HG03342 (cell line): ENCODE measurements at regions not wholly inside any gene's neighbourhood (a gene's known extent, or its start where the extent isn't known, plus 50 kb on each side); places are given as distances from the start of the nearest gene placed in this dataset.

Experiments used
- ATAC-seq: cut with Tn5 transposase; IDR thresholded peaks from one replicate; pipeline ENCODE4 v1.9.1; 2021; ENCODE audit warnings: mild to moderate bottlenecking, moderate library complexity; ENCODE audit not compliant: unreplicated experiment

DNA sequence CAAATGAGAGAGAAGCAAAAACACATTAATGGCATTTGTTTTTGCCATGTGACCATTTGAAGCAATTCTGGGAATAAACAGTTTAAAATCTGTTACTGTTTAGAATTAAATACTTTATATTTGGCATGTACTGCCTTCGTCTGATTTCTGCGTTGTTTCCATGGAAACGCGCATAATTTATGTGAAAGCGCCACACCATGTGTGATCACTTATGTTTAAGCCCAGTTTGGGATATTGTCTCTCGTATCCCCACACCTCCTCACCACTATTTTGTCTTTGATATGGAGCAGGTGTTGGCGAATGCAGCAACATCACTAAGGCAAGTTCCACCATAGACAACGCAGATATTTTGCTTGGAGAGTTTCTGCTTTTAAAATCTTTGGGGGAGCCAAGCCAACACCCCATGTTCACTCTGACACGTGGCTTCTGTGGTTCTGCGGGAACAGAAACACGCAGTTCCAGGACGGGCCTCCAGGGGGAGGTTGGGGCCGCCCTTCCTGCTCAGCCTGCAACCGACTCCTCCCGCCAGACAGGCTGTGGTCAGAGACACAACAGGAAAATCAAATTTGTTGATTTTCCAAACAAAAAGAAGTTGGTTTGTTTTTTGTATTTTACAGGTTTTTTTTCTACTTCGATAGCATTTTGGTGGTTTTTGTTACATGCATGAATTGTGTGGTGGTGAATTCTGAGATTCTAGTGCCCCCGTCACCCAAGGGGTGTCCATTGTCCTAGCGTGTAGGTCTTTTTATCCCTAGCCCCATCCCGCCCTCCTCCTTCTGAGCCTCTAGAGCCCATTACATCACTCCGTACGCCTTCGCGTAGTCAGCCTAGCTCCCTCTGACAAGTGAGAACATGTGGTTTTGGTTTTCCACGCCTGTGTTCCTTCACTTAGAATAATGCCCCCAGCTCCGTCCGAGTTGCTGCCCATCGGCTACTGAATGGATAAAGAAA lies 101.9 kb upstream of the SFSWAP start:
- ATAC-seq = no peak

DNA sequence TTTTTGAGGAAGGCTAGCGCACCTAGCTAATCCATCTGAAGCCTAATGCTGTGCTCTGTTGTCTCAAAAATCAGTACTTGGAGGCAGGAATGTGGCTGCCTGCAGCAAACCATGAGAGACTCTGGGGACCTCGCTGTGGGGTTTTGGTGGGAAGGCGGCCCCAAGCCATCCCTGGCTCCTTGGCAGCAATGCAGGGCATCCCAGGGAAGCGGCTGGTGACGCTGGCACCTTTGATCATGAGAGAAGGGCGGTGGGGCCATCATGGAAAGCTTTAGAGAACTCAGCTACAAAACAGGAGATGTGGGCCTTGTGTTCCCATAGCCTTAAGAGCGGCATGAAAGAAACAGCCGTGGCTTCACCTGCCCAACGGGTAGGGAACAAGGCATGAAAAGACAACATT lies 101.1 kb upstream of the SFSWAP start:
- ATAC-seq = no peak

DNA sequence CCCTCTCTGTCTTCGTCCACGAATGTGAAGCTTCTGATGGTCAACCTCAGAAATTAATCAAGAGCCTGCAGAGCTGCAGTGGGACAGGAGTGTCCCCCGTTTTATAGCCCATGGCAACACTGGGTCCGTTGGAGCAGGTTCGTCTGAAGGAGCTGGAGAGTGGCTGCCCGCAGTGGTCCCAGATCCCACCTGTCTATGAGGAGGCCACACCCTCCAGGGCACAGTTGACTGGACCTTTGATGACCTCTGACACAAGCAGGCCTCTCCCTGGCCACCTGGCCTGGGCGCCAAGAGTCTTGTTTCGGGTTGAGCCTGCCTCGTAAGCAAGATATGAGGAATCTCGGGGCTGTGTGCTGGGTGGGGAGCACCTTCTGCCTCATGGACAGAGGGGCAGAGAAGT lies 100.7 kb upstream of the SFSWAP start:
- ATAC-seq = no peak

DNA sequence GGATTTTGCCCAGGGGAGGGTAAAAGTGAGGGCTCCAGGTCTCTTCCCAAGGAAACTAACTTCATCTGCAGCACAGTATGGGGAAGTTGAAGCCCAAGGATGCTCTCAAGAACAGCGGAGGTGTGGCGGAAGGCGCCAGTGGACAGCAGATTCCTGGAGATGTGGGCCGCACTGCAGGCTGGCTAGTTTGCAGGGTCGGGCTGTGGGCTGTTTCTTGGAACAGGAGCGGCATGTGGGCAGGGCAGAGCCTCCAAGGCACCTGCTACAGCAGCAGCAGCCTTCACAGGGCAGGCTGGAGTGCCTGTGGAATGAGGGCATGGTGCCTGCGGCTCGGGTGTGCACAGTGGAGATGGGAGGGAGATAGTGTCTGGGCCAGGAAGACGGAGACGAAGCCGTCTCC lies 100.0 kb upstream of the SFSWAP start:
- ATAC-seq = no peak

DNA sequence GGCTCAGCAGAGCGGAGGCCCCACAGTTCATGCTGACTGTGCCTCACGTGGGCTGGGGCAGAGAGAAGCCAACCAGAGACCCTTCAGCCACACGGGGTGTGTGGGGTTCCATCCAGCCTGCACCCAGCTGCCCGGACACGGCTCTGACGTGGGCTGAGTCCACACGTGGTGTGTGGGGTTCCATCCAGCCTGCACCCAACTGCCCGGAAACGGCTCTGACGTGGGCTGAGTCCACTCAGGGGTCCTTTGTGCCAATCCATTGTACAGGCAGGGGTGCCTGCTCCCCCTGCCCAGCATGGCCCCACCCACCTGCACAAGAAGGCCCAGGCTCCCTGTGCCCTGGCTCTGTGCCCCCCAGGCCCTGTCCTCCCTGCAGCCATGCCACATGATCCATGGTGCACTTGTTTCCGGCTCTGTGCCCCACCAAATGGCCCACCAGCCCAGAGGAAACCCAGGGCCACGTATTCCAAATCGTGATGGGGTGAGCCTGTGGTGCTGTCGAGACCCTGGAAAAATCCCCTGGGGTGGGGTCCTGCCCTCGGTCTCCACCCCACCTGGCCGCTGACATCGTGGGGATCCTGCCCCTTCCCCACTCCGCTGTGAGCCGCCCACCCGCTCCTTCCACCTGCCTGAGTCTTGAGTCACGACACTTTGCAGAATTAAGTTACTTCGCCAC lies 99.3 kb upstream of the SFSWAP start:
- ATAC-seq = no peak

DNA sequence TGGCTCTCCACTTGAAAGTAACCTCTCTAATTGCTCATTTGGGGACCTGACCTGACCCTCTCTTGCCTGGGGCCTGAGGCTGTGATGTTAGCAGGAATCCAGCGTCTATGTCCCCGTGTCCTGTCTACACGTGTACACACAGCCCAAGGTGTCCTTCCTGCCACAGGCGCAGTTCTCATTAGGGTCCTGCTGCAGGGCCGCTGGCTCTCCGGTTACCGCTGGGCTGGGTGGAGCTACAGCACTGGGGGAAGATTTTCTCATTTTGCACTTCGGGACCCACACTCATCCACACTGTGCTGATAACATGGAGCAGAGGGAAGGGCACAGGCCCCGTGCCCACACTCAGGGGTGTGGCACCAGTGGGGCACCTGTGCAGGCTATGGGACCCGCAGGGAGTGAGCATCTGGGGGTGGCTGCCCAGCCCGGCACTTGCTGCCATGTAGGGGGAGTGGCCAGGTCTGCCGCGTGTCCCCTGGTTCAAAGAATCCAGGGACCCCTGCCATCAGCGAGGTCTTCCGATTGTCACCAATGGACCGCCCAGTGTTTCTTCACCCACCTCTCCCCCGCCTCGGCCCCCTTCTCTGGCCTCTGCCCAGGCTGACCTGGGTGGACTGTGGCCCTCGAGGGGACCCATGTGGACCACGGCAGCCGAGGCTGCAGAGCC lies 98.7 kb upstream of the SFSWAP start:
- no peak for ATAC-seq

DNA sequence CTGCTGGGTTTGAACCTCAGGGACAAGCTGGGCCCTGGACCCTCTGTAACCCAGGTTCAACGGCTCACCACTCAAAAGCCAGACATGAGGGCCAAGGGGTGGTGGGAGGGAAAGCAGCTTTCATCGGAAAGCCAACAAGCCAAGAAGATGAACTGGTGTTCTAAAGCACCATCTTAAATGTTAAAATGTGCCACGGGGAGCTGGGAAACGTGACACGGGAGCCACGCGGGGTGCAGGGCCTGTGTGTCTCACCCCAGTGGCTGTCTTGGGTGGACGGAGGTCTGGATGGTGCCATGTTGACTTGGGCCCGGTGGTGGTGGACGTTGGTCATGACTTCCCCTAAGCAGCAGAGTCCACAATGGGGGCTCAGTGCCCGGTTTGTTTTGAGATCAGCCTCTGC lies 97.7 kb upstream of the SFSWAP start:
- ATAC-seq = no peak

DNA sequence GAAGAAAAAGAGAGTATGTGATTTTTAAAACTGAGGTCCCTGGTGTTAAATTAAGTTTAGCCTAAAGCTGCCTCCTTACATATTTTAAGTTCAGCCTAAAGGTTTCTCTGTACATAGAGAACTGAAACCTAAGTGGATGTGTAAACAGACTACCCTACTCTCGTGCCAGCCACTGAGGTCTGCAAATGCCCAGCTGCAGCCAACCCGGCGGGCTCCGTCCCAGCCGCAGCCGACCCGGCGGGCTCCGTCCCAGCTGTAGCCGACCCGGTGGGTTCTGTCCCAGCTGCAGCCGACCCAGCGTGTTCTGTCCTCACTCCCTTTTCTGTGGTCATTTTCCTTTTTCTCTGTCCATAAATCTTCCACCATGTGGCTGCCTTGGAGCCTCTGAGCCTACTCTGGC lies 97.2 kb upstream of the SFSWAP start:
- ATAC-seq = no peak

DNA sequence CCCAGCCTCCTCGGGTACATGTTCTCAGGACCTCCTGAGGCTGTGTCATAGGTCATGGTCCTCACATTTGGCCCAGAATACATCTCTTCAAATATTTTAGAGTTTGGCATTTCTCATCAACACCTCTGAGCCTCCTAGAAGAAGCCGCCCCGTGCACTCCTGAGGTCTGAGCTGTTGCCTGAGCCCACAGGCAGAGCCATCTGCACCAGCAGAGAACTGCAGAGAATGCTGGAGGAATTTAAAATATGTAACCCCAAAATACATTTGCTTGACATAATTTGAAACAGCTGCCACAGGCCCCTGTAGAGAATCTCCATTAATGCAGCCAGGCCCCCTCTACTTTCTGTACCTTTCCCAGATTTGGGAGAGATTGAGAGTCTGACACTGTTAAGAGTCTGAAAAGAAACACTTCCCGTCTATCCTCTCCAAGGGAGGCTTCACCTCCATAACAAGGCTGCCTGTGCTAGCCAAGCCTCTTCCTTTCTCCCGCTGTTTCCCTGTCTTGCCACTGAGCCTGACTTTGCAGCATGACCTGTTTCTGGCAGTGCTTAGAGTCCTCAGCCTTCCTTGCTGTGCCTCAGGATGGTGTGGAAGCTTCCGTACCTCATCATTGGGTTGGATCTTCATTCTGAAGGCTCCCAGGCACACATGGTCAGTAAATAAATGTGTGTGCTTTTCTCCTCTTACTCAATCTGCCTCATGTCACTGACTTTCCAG lies 95.4 kb upstream of the SFSWAP start:
- ATAC-seq = no peak

DNA sequence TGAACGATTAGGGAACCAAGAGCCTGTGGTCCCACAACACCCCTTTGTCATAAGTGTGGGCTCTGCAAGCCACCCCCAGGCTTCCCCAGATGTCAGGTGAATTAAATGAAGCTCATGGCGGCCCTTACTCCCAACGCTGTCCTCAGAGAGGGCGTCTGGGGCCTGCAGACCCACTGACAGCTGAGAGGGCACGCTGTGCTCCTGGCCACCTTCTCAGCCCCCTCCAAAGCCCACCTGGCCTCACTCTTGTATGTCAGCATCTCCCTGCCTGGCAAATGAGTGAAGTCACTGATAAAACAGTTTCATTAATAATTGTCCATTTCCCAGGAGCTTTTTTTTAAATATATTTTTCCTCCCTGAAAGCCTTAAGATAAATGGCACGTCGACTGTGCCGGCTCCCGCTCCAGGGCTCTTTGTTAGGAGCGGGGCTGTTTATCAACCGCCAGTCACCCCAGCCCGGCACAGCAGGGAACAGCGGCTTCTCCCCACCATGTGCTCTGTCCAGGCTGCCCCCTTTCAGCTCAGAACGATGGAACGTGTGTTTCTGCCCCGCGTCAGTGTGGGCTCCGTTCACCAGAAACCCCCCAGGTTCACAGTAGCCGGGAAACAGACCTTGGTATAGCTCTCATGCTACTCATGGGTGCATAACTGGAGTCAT lies 94.7 kb upstream of the SFSWAP start:
- ATAC-seq = no peak

DNA sequence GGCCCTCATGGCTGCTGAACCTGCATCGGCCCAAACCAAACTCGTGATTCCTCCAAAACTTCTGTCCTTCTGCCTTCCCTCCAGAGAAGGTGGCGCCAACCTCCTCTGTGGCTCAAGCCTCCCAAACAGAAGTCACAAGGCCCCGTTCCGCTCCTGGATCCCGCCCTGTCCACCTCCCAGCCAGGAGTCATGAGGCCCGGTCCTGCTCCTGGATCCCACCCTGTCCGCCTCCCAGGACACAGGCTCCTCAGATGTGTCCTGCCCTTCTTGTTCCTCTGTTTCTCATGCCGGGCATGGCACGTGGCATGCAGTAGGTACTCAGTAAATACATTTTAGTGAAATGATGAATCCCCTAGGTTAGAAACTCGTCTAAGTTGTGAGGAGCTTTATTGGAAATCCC lies 94.2 kb upstream of the SFSWAP start:
- no peak for ATAC-seq

DNA sequence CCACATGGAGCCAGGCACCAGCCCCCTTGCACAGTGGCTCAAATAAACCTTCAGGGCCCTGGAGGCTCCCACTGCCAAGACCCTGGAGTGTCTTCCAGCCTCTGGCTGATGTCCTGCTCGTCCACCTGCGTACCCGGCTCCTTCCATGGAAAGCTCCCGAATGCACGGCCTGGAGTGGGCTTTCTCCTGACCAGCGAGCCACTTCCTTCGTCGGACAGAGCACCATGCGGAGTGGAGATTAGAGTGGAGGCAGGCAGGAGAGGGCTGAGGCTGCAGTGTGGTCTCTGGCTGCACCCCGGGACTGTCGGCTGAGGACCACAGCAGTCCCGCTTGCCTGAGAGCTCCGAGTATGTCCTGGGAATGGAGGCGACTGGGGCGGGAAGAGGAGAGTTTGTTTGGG lies 93.7 kb upstream of the SFSWAP start:
- no peak for ATAC-seq

DNA sequence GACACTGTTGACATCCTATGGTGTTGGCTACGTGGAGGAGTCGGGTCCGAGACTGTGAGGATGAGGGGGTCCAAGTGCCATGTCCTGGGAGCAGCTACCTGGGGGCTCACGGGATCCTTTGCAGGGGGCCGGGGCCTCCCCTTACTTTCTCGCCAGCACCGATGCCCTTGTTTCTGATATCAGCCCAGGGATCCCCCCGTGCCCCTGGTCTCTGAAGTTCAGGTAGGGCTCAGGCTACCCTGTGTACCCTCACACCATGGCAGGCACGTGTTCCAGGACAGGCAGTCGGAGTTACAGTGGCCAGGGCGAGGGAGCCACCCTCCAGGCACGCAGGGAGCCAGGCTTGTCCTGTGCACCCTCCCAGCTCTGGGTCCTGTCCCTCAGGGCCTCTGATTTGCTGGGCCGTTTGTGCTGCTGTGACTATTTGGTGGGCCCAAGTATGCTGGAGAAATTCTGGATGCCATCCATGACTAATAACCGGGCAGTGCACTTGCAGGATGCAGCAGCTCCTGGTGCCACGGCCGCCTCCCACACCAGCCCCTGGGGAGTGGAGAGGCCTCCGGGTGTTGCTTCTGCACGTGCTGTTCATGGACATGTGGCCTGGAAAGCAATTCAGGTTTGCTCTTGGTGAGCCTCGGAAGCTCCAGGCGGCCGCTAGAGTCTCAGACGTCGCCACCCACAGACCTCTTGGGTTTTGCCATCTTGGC lies 93.1 kb upstream of the SFSWAP start:
- no peak for ATAC-seq

DNA sequence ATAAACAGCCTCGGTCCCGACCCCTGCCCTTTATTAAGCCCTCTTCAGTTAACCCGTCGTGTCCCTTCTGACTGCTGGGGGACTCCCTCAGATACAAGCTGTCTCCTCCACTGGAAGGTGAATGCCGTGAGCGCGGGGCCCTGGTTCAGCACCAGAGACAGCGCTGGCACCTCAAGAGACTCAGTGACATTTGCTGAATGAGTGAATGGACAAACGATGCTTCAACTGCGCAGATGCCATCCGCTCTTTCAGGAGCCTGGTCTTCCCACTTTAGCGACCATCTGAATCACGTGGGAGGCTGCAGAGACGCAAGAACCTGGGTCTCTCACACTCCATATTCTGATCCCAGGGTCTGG lies 92.6 kb upstream of the SFSWAP start:
- ATAC-seq = no peak

DNA sequence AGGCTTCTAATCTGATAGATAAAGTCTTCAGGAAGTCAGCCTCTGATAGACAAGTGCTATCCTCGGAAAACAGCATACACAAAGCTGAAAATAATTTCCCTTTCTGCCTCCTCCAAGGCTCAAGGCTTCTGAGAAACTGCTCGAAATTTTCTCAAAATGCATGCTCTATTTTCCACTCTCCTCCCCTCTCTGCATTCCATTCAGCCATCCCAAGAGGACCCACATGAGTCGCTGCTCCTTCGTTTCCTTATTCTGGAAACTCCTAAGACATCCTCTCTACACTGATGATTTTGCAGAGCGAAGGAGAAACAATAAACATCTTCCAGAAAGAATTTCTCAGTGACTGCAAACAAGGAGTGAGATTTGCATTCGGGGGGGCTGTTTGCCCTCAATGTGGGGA lies 92.2 kb upstream of the SFSWAP start:
- no peak for ATAC-seq

DNA sequence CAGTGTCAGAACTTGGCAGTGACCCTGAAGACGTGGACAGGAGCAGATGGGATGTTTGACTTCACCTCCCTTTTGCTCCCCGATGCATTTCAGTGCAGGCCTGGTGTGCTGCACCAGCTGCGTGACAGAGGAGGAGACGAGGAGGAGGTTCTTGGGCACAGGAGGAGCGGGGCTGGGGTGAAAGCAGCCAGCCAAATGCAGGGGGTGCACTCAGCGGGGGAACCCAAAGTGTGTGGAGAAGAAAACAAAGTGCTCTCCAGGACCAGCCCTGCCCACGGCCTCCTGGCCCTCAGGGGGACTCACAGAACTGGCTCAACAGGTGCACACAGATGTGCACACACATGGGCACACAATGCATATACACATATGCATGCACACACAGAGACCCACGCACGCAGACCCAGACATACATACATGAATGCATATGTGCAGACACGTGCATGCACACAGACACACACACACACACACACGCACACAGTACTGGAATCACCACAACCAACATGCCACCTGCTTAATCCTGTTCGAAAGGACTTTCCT lies 91.7 kb upstream of the SFSWAP start:
- ATAC-seq = no peak

DNA sequence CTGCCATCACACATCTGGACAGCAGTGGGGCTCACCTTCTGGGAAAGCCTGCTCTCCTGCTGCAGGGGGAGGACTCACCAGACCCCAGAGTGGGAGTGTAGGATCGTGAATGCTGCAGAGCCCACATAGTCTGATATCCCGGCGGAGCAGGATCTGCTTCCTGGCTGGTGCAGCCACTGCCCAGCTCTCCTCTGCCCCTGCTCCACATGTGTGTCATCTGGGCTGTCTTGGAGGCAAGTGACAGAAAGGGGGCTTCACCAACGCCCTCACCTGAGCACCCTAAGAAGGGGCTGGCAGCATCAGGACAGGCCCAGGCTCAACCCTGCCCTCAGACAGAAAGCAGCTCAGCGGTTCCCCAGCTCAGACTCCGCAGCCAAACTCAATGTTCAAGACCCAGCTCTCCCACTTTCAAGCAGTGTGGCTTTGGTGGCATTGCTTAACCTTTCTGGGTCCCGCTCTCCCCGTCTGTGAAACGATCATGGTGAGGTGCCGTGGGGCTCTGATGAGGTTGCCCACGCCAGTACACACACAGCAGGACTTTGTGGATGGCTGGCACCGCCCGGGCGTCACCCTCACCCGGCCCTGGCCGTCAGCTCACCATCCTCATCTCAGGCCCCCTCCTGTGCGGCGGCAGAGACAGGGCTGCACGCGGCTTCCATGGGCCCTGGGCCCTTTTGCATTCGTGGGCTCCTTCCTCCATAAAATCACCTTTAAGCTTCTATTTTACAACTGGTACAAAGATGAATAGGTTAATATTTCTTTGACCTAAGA lies 91.0 kb upstream of the SFSWAP start:
- no peak for ATAC-seq

DNA sequence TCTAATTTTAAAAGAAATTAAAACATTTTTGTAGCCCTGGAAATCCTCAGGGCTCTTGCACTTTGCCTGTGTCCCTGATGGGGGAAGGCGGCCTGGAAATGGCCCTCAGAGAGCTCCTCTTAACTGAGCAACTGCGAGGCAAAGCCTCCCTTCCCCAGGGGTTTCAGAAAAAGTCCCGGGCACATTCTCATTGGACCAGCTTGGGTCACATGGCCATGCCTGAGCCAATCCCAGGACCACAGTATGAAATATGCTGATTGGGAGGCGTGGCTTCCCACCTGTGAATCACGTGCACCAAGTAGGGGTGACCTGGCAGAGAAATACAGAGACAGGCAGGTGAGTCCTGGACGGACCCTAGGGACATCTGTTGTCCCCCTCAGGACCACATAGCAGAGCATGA lies 90.4 kb upstream of the SFSWAP start:
- no peak for ATAC-seq
